GM23338 (cell line): ENCODE measurements at regions not wholly inside any gene's neighbourhood (a gene's known extent, or its start where the extent isn't known, plus 50 kb on each side); places are given as distances from the start of the nearest gene placed in this dataset.

Experiments
- ATAC-seq: fragments of 200-7000 bp; cut with Tn5 transposase; 3 replicates; pipeline ENCODE4 v1.9.1; 2020
- DNase-seq: peaks from one replicate; pipeline ENCODE4 v3.0.0-alpha.2; 2015; ENCODE audit warnings: low spot score
- H2AFZ ChIP-seq: fragments of 200-600 bp; sonication (generic); 2 replicates; pipeline ENCODE4 v1.8.0; 2016; ENCODE audit warnings: antibody characterized with exemption, mild to moderate bottlenecking, moderate library complexity
- H3F3A ChIP-seq: fragments of 200-600 bp; sonication (generic); replicated peaks from 2 replicates; pipeline ENCODE4 v1.8.0; 2017; ENCODE audit warnings: antibody characterized with exemption, mixed run types, low read depth
- H3K27ac ChIP-seq: fragments of 200-600 bp; sonication (generic); 2 replicates; pipeline ENCODE4 v1.6.1; 2016; ENCODE audit warnings: low read depth
- H3K27me3 ChIP-seq: fragments of 200-600 bp; sonication (generic); 2 replicates; pipeline ENCODE4 v1.8.0; 2016; ENCODE audit warnings: mild to moderate bottlenecking, mixed run types, moderate library complexity; ENCODE audit not compliant: insufficient read depth
- H3K36me3 ChIP-seq: fragments of 200-600 bp; sonication (generic); 2 replicates; pipeline ENCODE4 v1.8.0; 2016; ENCODE audit warnings: mild to moderate bottlenecking; ENCODE audit not compliant: insufficient read depth
- H3K4me1 ChIP-seq: fragments of 200-600 bp; sonication (generic); 2 replicates; pipeline ENCODE4 v1.8.0; 2016; ENCODE audit warnings: mild to moderate bottlenecking, moderate library complexity; ENCODE audit not compliant: insufficient read depth
- H3K4me2 ChIP-seq: fragments of 200-600 bp; sonication (generic); 2 replicates; pipeline ENCODE4 v1.7.1; 2017; ENCODE audit warnings: mixed run types
- H3K4me3 ChIP-seq: fragments of 200-600 bp; sonication (generic); 2 replicates; pipeline ENCODE4 v1.6.1; 2016; ENCODE audit warnings: mixed run types
- H3K79me2 ChIP-seq: fragments of 200-600 bp; sonication (generic); replicated peaks from 2 replicates; pipeline ENCODE4 v1.8.0; 2017; ENCODE audit warnings: mild to moderate bottlenecking; ENCODE audit not compliant: insufficient read depth
- H3K9me2 ChIP-seq: fragments of 200-600 bp; sonication (generic); 2 replicates; pipeline ENCODE4 v1.8.0; 2017; ENCODE audit not compliant: insufficient read depth
- H4K20me1 ChIP-seq: fragments of 200-600 bp; sonication (generic); replicated peaks from 2 replicates; pipeline ENCODE4 v1.8.0; 2017; ENCODE audit warnings: mild to moderate bottlenecking; ENCODE audit not compliant: insufficient read depth
- H3K27ac Mint-ChIP-seq: 2 replicates; pipeline ENCODE4 v1.8.0; 2020; ENCODE audit warnings: inconsistent platforms, mild to moderate bottlenecking, moderate library complexity, mixed read lengths
- H3K27me3 Mint-ChIP-seq: 3 replicates; pipeline ENCODE4 v1.8.0; 2022; ENCODE audit warnings: low read depth, mild to moderate bottlenecking, moderate library complexity, mixed read lengths, inconsistent platforms; ENCODE audit not compliant: insufficient read depth, poor library complexity
- H3K36me3 Mint-ChIP-seq: 3 replicates; pipeline ENCODE4 v1.8.0; 2021; ENCODE audit warnings: low read depth, mild to moderate bottlenecking, inconsistent platforms, moderate library complexity, mixed read lengths
- H3K4me1 Mint-ChIP-seq: 3 replicates; pipeline ENCODE4 v1.8.0; 2020; ENCODE audit warnings: mild to moderate bottlenecking, inconsistent platforms, mixed read lengths
- H3K4me3 Mint-ChIP-seq: 3 replicates; pipeline ENCODE4 v1.8.0; 2021; ENCODE audit warnings: moderate library complexity, mild to moderate bottlenecking, inconsistent platforms, mixed read lengths
- H3K9me3 Mint-ChIP-seq: 3 replicates; pipeline ENCODE4 v1.8.0; 2020; ENCODE audit warnings: moderate library complexity, mild to moderate bottlenecking, inconsistent platforms, mixed read lengths
- CREB1 ChIP-seq: fragments of 250-450 bp; sonication (Bioruptor Pico); IDR thresholded peaks from 2 replicates; pipeline ENCODE4 v1.5.0; 2020; ENCODE audit warnings: low read depth, mild to moderate bottlenecking, moderate library complexity
- EZH2 ChIP-seq: fragments of 200-600 bp; sonication (generic); IDR thresholded peaks from one replicate; pipeline ENCODE4 v1.8.0; 2017; ENCODE audit warnings: antibody characterized with exemption, mild to moderate bottlenecking, low read depth; ENCODE audit not compliant: unreplicated experiment
- EZH2phosphoT487 ChIP-seq: fragments of 200-600 bp; sonication (generic); IDR thresholded peaks from one replicate; pipeline ENCODE4 v1.8.1; 2018; ENCODE audit warnings: antibody characterized with exemption; ENCODE audit not compliant: unreplicated experiment
- STAT1 ChIP-seq: IDR thresholded peaks from one replicate; pipeline ENCODE4 v1.6.1; 2016; ENCODE audit warnings: antibody characterized with exemption; ENCODE audit not compliant: unreplicated experiment
- ZNF114 ChIP-seq: fragments of 250-450 bp; sonication (Bioruptor Pico); IDR thresholded peaks from 2 replicates; pipeline ENCODE4 v1.5.0; 2020; ENCODE audit warnings: mild to moderate bottlenecking, moderate library complexity
- ZNF331 ChIP-seq: fragments of 250-450 bp; sonication (Bioruptor Pico); IDR thresholded peaks from 2 replicates; pipeline ENCODE4 v1.5.0; 2020; ENCODE audit warnings: low read depth, mild to moderate bottlenecking, moderate library complexity

- Mint-ChIP-seq H3K9me3 (no peaks in the 10 kb centered on the region), H3K4me3 (no peak overlapping the region), H3K36me3 (no peaks in the 10 kb centered on the region), H3K4me1 (no peaks in the 10 kb centered on the region), H3K27me3 (peaks cover under 1% of the 10 kb centered on the region), H3K27ac (no peak overlapping the region)
- Histone ChIP-seq H3F3A (no peaks in the 10 kb centered on the region), H3K4me3 (no peak overlapping the region), H3K27ac (no peak overlapping the region), H3K4me2 (no peak overlapping the region), H3K36me3 (no peaks in the 10 kb centered on the region), H2AFZ (no peak overlapping the region), H4K20me1 (no peaks in the 10 kb centered on the region), H3K79me2 (no peaks in the 10 kb centered on the region), H3K4me1 (no peaks in the 10 kb centered on the region), H3K9me2 (no peaks in the 10 kb centered on the region), H3K27me3 (no peaks in the 10 kb centered on the region)
- DNase-seq: no peak
- no peak for ATAC-seq
- TF ChIP-seq CREB1 (CRISPR knock-in tag) (no peak), ZNF331 (CRISPR knock-in tag) (no peak), EZH2 (no peak), ZNF114 (CRISPR knock-in tag) (no peak)
These were observed 51.1 kb upstream of the HBS1L start for GRCh38 chr6:135105710-135106109.

- H3K4me3 Mint-ChIP-seq: no peak overlapping the region
- TF ChIP-seq STAT1 (no peak), EZH2phosphoT487 (no peak), CREB1 (CRISPR knock-in tag) (no peak)
- Histone ChIP-seq H3K9me2 (no peaks in the 10 kb centered on the region), H3K79me2 (no peaks in the 10 kb centered on the region), H3F3A (no peaks in the 10 kb centered on the region), H4K20me1 (no peaks in the 10 kb centered on the region), H3K36me3 (no peaks in the 10 kb centered on the region), H3K4me3 (no peak overlapping the region), H3K4me1 (no peaks in the 10 kb centered on the region), H3K4me2 (no peak overlapping the region), H3K27ac (no peak overlapping the region), H2AFZ (no peak overlapping the region), H3K27me3 (no peaks in the 10 kb centered on the region)
- H3K4me1 Mint-ChIP-seq: no peaks in the 10 kb centered on the region
- H3K27me3 Mint-ChIP-seq: peaks cover 5% of the 10 kb centered on the region
- no peak for ATAC-seq
- no peaks in the 10 kb centered on the region for H3K9me3 Mint-ChIP-seq
- no peaks in the 10 kb centered on the region for H3K36me3 Mint-ChIP-seq
- no peak for DNase-seq
- no peak overlapping the region for H3K27ac Mint-ChIP-seq
These were observed 50.7 kb upstream of the HBS1L start for GRCh38 chr6:135105299-135105698.
